Kidney capillary endothelial cell (primary cell): ENCODE measurements at regions not wholly inside any gene's neighbourhood (a gene's known extent, or its start where the extent isn't known, plus 50 kb on each side); places are given as distances from the start of the nearest gene placed in this dataset.

ENCODE experiments used
- DNase-seq: peaks from one replicate; pipeline ENCODE4 v3.0.0-alpha.2; 2018; ENCODE audit warnings: low spot score

- no peak for DNase-seq
Observed at GRCh38 chr5:148950471-148950863, 112.4 kb downstream of the SH3TC2 start.

- no peak for DNase-seq
Observed at GRCh38 chr5:148950892-148951291, 112.0 kb downstream of the SH3TC2 start.

- no peak for DNase-seq
Observed at GRCh38 chr5:148951612-148952011, 111.2 kb downstream of the SH3TC2 start.

- DNase-seq, result no peak
Observed at GRCh38 chr5:148952097-148952867, 110.6 kb downstream of the SH3TC2 start.

- no peak for DNase-seq
Observed at GRCh38 chr5:148953711-148954110, 109.2 kb downstream of the SH3TC2 start.
